Muscle layer of colon (tissue), 2 donors: ENCODE measurements at regions not wholly inside any gene's neighbourhood (a gene's known extent, or its start where the extent isn't known, plus 50 kb on each side); places are given as distances from the start of the nearest gene placed in this dataset.
"Not testable (repeated sequence)": the region's sequence is repeated elsewhere in the genome, so short reads cannot be mapped to it uniquely, and the experiment has no call there.

Experiments
- H3K27ac ChIP-seq: one replicate; pipeline ENCODE4 v1.7.0; 2013; ENCODE audit warnings: low read depth, mild to moderate bottlenecking, low read length, moderate library complexity
- H3K27me3 ChIP-seq, 2 donors: one replicate each; pipeline ENCODE4 v1.7.0; 2013; ENCODE audit warnings: low read length in 2 of 2, mild to moderate bottlenecking in 2 of 2; ENCODE audit not compliant: insufficient read depth in 2 of 2, control insufficient read depth in 1 of 2
- H3K36me3 ChIP-seq: one replicate; pipeline ENCODE4 v1.7.0; 2013; ENCODE audit warnings: mild to moderate bottlenecking, low read length; ENCODE audit not compliant: insufficient read depth
- H3K4me1 ChIP-seq: one replicate; pipeline ENCODE4 v1.7.0; 2013; ENCODE audit warnings: mild to moderate bottlenecking, low read length; ENCODE audit not compliant: insufficient read depth
- H3K4me3 ChIP-seq, 2 donors: one replicate each; pipeline ENCODE4 v1.7.0; 2013; ENCODE audit warnings: low read length in 2 of 2, low read depth in 1 of 2, mild to moderate bottlenecking in 1 of 2, moderate library complexity in 1 of 2
- H3K9ac ChIP-seq: one replicate; pipeline ENCODE4 v1.7.0; 2013; ENCODE audit warnings: low read length
- H3K9me3 ChIP-seq: one replicate; pipeline ENCODE4 v1.7.0; 2013; ENCODE audit warnings: mild to moderate bottlenecking, low read length
- donor health status: abdominal sarcoma.
- donor health status: Adenocarcinoma of cecum.

DNA sequence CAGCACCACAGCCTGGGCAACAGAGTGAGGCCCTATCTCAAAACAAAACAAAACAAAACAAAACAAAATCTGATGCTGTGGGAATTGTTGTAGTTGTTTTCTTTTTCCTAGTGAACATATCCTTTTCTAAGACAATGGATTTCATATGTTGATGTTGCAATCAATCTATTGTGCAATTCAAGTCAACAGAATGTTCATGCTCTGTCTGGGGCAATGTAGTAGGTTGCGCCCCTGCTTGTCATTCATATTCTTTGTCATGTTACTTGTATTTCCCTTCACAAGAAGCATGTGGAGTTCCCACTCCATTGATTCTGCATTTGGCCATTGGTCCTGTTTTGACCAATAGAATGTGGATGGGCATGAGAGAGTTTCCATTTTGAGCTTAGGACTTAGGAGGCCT lies 223.9 kb downstream of the DUSP10 start:
- H3K27me3 ChIP-seq, result no peaks in the 10 kb centered on the region
- H3K9me3 ChIP-seq, result no peaks in the 10 kb centered on the region
- no peak overlapping the region for H3K4me3 ChIP-seq
- no peak overlapping the region for H3K27ac ChIP-seq
- H3K9ac ChIP-seq, result no peak overlapping the region
- no peaks in the 10 kb centered on the region for H3K4me1 ChIP-seq
- no peaks in the 10 kb centered on the region for H3K36me3 ChIP-seq

DNA sequence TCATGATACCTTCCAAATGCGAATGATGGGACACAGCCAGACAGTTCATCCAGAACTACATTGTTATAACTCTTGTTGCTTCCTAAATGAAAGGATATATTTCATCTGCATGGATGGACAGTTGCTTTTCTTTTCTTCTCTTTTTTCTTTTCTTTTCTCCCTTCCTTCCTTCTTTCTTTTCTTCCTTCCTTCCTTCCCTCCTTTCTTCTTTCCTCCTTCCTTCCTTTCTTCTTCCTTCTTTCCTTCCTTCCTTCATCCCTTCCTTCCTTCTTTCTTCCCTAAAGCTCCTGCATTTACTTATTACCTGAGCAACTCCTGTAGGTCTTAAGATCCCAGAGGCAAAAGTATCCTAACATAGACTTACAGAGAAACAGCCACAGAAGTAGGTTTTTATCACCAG lies 221.6 kb downstream of the DUSP10 start:
- no peak overlapping the region for H3K27ac ChIP-seq
- no peaks in the 10 kb centered on the region for H3K9me3 ChIP-seq
- H3K36me3 ChIP-seq, result no peaks in the 10 kb centered on the region
- H3K4me1 ChIP-seq, result no peaks in the 10 kb centered on the region
- no peak overlapping the region for H3K9ac ChIP-seq
- no peak overlapping the region for H3K4me3 ChIP-seq
- no peaks in the 10 kb centered on the region for H3K27me3 ChIP-seq

DNA sequence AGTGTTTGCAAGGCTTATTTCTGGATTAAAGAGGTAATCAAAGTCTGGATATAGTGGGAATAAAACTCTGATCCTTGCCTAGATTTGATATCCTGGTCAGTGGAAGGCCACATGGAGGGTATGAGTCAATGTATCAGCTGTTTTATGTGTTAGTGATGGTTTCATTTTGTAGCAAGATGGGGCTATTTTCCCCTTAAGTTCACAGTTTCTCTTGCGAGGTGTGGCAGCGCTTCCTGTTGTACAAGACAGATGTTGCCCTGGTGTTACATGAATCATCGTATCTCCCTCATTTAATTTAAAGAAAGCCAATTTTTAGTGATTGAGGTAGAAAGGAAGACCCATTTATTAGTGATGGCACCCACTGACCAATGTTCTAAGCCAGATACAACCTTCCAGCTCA lies 220.2 kb downstream of the DUSP10 start:
- H3K4me3 ChIP-seq, result no peak overlapping the region
- H3K27me3 ChIP-seq, result no peaks in the 10 kb centered on the region
- no peak overlapping the region for H3K9ac ChIP-seq
- no peaks in the 10 kb centered on the region for H3K4me1 ChIP-seq
- no peaks in the 10 kb centered on the region for H3K9me3 ChIP-seq
- H3K27ac ChIP-seq, result no peak overlapping the region
- no peaks in the 10 kb centered on the region for H3K36me3 ChIP-seq

DNA sequence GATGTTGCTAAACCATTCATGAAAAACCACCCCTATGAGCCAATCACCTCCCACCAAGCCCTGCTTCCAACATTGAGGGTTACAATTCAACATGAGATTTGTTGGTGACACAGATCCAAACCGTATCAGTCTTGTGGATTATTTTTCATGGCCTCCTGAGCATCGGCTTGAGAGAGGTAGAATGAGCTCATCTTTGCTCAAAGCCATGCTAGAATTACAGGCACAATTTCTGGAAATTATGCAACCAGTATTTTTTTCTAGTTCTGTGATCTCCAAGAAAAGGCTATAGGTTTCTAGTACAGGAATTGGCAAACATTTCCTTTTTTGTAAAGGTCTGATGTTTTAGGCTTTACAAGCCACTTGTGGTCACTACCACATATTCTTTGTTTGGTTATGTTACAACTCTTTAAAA lies 219.4 kb downstream of the DUSP10 start:
- Histone ChIP-seq H3K27ac (no peak overlapping the region), H3K9ac (no peak overlapping the region), H3K4me1 (peaks cover 4% of the 10 kb centered on the region), H3K9me3 (no peaks in the 10 kb centered on the region), H3K27me3 (no peaks in the 10 kb centered on the region), H3K4me3 (no peak overlapping the region), H3K36me3 (no peaks in the 10 kb centered on the region)

DNA sequence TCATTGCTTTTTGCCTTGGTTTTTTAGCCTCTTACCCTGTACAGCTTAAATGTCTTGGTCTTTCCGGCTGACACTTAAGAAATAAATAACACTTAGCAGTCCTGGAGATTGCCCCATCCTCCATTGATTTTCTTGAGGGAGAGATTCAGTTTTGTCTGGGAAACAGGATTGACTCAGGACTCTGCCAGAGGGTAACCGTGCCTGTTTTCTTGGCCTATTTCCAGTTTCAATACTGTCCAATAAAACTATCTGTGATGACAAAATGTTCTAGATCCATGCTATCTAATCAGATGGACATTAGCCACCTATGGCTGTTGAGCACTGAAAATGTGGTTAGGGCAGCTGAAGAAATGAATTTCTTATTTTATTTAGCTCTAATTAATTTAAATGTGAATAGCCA lies 216.1 kb downstream of the DUSP10 start:
- Histone ChIP-seq H3K36me3 (no peaks in the 10 kb centered on the region), H3K9ac (no peak overlapping the region), H3K27me3 (no peaks in the 10 kb centered on the region), H3K9me3 (no peaks in the 10 kb centered on the region), H3K4me3 (no peak overlapping the region), H3K4me1 (peaks cover 4% of the 10 kb centered on the region), H3K27ac (no peak overlapping the region)

DNA sequence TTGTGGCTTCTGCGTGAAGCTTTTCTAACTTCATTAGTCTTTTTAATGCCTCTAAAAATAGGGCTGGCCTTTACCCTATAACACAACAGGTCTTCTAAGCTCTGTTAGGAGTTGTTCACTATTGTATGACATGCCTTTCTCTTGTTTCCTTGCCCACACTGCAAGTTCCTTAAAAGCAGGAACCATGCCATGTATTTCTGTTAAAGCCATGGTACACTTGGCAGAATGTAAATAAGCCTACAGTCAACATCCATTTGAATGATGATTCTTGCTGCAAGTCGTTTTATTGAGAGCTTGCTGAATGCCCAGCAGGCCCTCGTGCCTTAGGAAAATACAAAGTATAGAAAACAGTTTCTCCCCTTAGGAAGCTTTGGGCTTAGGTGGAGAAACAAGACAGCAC lies 214.6 kb downstream of the DUSP10 start:
- no peaks in the 10 kb centered on the region for H3K36me3 ChIP-seq
- no peak overlapping the region for H3K4me3 ChIP-seq
- H3K27me3 ChIP-seq, result no peaks in the 10 kb centered on the region
- no peak overlapping the region for H3K9ac ChIP-seq
- H3K27ac ChIP-seq, result no peak overlapping the region
- peaks cover 4% of the 10 kb centered on the region for H3K4me1 ChIP-seq
- H3K9me3 ChIP-seq, result no peaks in the 10 kb centered on the region

DNA sequence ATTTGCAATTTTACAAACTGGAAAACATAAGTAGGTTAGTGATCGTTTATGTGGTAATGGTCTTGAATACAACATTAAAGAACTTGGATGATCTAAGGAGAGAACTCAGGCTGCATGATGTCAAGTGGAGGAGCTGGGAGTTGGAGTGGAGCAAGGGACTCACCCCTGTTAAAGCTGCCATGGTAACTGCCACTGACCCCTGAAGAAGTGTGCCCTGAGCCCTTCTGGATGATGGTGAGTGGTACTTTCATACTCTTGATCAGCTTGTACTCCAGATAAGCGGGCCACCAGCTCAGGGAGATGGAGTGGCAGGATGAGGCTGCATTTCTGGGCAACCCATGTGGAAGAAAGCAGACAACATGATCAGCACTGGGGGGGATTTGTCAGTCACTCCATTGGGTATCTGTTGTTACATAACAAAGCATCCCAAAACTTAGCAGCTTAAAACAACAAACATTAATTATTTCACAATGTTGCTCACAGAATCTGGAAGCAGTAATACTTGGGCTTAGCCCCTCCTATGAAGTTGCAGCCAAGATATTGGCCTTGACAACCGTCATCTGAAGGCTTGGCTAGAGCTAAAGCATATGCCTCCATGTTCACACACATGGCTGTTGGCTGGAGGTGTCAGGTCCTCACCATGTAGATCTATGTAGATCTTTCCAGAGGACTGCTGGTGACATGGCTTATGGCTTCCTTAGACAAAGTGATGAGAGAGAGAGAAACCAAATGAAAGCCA lies 213.8 kb downstream of the DUSP10 start:
- Histone ChIP-seq H3K27me3 (no peaks in the 10 kb centered on the region), H3K9ac (no peak overlapping the region), H3K36me3 (no peaks in the 10 kb centered on the region)

DNA sequence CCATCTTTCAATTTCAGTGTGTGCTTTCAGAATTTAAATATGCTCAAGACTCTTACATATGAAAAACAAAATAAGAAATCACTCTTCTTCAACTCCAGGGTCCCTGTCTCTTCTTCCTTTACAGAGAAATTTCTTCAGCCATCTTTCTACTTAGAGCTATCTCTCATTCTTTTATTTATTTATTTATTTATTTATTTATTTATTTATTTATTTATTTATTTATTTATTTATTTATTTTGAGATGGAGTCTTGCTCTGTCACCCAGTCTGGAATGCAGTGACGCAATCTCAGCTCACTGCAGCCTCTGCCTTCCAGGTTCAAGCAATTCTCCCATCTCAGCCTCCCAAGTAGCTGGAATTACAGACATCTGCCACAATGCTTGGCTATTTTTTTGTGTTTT lies 211.7 kb downstream of the DUSP10 start:
- H3K4me3 ChIP-seq, result not testable (repeated sequence)

More for the DNA sequence above, 213.8 kb downstream of the DUSP10 start:
- Histone ChIP-seq H3K27ac (no peak overlapping the region), H3K4me3 (no peak overlapping the region), H3K9me3 (no peaks in the 10 kb centered on the region), H3K4me1 (peaks cover 4% of the 10 kb centered on the region)

DNA sequence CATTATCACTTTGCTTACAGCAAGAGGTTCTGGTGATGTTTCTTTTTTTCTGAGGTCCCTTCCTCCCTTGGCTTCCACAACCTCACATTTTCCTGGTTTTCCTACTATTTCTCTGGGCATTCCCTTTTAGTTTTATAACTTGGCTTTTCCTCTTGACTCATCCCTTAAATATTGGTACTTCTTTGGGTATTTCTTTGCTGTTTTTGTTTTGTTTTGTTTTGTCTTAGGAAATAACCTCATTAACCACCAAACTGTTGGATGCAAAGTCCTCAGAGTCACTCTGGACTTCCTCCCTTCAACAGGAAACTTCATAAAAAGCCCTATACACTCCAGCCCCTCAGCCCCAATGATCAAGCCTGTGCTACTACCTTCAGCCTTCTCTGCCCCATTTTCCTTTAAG lies 211.1 kb downstream of the DUSP10 start:
- no peaks in the 10 kb centered on the region for H3K27me3 ChIP-seq

More for the DNA sequence above, 211.7 kb downstream of the DUSP10 start:
- H3K36me3 ChIP-seq, H3K9me3 ChIP-seq, H3K27ac ChIP-seq, H3K27me3 ChIP-seq, H3K9ac ChIP-seq, H3K4me1 ChIP-seq: not testable (repeated sequence)

DNA sequence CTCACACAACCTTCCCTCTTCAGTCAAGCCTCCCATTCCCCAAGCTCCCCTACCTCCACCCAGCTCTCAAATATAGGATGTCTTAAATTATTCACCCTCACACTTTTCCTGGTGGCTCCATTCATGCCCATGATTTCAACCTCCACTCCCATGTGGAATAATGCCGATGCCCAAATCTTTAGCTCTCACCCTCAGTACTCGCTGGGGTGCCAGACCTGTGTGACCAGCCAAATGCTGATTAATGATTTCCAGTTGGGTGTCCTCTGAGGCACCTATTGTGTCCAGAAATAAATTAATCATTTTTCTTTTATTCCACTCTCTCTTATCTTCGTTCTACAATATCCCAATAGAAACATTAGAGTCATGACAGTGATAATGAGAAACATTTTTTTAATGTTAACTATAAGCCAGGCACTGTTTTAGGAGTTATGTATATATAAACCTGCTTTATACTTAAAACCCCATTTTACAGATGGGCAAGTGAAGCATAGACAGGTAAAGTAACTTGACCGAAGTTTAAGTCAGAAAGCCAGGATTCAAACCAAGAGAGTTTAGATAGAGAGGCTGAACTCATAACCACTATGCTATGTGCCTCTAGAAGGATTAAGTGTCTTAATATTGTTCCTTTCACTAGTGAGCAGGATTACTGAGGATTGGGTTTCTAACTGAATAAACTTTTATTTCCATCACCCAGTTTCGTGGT lies 209.7 kb downstream of the DUSP10 start:
- Histone ChIP-seq H3K27ac (no peak overlapping the region), H3K9me3 (no peaks in the 10 kb centered on the region), H3K9ac (no peak overlapping the region), H3K27me3 (no peaks in the 10 kb centered on the region), H3K4me1 (peaks cover 3% of the 10 kb centered on the region), H3K4me3 (no peak overlapping the region), H3K36me3 (no peaks in the 10 kb centered on the region)

More for the DNA sequence above, 211.1 kb downstream of the DUSP10 start:
- Histone ChIP-seq H3K36me3 (no peaks in the 10 kb centered on the region), H3K27ac (no peak overlapping the region), H3K9me3 (no peaks in the 10 kb centered on the region), H3K9ac (no peak overlapping the region), H3K4me1 (peaks cover 4% of the 10 kb centered on the region), H3K4me3 (no peak overlapping the region)

DNA sequence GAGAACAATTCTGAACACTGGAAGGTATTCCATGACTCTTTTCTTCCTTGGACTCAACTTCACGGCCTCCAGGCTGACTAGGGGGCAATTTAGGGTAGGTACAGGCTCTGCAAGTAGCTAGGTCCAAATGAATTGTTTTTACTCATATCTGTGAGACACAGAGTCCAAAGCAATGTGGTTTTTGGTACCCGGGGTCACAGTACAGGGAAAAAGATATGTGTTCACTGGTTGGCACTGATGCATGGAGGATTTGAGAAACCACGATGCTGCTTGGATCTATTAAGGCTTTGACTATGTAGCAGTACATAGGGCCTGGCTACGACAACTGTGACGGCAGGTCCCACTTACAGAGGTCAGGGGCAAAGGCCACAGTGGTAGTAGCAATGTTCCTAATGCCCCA lies 200.6 kb downstream of the DUSP10 start:
- Histone ChIP-seq H3K27me3 (no peaks in the 10 kb centered on the region), H3K9me3 (no peaks in the 10 kb centered on the region), H3K27ac (no peak overlapping the region), H3K4me1 (no peaks in the 10 kb centered on the region), H3K4me3 (no peak overlapping the region), H3K36me3 (no peaks in the 10 kb centered on the region), H3K9ac (no peak overlapping the region)
